VCaP (cell line): ENCODE measurements at regions not wholly inside any gene's neighbourhood (a gene's known extent, or its start where the extent isn't known, plus 50 kb on each side); places are given as distances from the start of the nearest gene placed in this dataset.

ENCODE experiments used
- H3K27ac ChIP-seq: fragments of 450-650 bp; 2 replicates; pipeline ENCODE4 v1.5.1; 2017
- CTCF ChIP-seq: fragments of 450-650 bp; conservative IDR thresholded peaks from 2 replicates; pipeline ENCODE4 v1.5.1; 2017; ENCODE audit warnings: mild to moderate bottlenecking, moderate library complexity

GRCh38 chr10:6753644-6754043 lies 173.6 kb upstream of the PRKCQ start:
- H3K27ac ChIP-seq: no peak overlapping the region
- no peak for TF ChIP-seq CTCF

GRCh38 chr10:6751363-6751762 lies 171.3 kb upstream of the PRKCQ start:
- no peak overlapping the region for H3K27ac ChIP-seq
- TF ChIP-seq CTCF: no peak

- no peak for TF ChIP-seq CTCF
- H3K27ac ChIP-seq: no peak overlapping the region
These were observed 169.0 kb upstream of the PRKCQ start for GRCh38 chr10:6748981-6749635.

- H3K27ac ChIP-seq: no peak overlapping the region
- no peak for TF ChIP-seq CTCF
These were observed 168.0 kb upstream of the PRKCQ start for GRCh38 chr10:6748029-6748428.

GRCh38 chr10:6746782-6747181 lies 166.7 kb upstream of the PRKCQ start:
- no peak overlapping the region for H3K27ac ChIP-seq
- no peak for TF ChIP-seq CTCF

- no peak for TF ChIP-seq CTCF
- no peak overlapping the region for H3K27ac ChIP-seq
These were observed 163.3 kb upstream of the PRKCQ start for GRCh38 chr10:6743291-6743849.

- no peak for TF ChIP-seq CTCF
- H3K27ac ChIP-seq: no peak overlapping the region
These were observed 161.5 kb upstream of the PRKCQ start for GRCh38 chr10:6741541-6741941.
